Activated effector memory CD4-positive, alpha-beta T cell treated with anti-CD3 and anti-CD28 coated beads, Interleukin-2, amount 50 U/mL, for 16 hours (primary cell): ENCODE measurements at regions not wholly inside any gene's neighbourhood (a gene's known extent, or its start where the extent isn't known, plus 50 kb on each side); places are given as distances from the start of the nearest gene placed in this dataset.

Experiments used
- DNase-seq: peaks from one replicate; pipeline ENCODE4 v3.0.0-alpha.2; 2020

DNA sequence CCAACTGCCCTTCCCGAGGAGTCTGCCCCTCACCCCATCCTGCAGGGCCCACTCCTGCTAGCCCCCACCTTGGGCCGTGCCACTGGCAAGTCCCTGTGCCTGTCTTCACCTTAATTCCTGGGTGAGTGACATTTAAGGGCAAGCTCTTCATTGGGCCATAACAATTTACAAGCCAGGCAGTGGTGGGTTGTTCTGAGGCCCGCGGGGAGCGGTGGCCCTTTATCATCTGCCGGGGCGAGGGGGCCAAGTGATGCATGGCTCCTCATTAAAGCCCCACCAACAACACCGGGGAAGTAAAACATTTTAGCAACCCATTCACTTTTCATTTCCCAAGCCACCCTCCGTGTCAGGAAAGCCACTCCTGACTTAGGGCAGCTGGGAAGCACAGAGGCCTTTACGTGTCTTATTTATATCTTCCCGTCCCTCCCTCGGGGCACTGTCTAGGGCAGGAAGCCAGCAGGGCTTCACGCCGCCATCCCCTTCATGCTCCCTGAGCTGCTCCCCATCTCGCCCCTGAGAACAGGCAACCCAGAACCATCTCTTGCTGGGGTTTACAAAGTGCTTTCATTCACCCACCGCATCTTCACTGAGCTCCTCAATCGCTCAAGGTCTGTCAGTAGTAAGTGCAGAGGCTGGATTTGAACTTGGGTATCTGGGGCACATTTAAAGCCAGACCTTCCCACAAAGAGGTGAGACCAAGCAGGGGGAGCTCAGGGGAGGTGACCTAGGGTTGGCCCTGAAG lies 55.5 kb upstream of the CCDC167 start:
- no peak for DNase-seq

DNA sequence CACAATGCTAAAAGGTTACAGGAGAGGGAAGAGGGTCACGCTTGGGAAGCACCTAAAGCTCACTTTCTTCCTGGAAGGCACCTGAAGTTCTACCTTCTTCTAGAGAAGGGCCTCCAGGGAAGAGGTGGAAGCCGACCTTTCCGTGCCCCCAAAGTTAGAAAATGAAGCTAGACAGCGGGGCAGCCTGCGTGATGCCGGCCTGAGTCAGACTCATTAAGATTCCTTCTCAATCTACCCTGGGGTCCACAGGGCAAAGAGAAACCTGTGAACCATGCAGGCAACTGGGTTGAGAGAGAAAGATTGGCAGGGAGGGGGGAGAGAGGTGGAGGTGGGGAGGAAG lies 54.8 kb upstream of the CCDC167 start:
- no peak for DNase-seq

DNA sequence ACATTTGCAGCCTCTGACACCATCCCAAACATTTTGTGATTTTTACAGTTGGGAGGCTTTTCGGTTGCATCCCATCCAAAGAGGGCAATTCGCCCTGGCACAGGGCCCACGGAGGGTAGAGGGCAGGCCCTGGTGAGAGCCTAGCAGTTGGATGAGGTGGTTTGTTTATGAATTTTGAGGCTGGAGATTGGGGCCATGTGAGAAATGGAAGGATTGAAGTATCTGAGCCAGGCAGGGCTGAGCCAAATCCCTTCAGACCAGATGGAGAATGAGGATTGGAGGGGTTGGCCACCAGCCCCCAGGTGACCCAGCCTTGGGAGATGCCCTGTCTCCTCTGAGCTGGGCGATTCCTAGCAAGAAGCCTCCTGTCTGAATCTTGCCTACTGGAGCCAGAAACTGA lies 52.6 kb upstream of the CCDC167 start:
- DNase-seq, result no peak

DNA sequence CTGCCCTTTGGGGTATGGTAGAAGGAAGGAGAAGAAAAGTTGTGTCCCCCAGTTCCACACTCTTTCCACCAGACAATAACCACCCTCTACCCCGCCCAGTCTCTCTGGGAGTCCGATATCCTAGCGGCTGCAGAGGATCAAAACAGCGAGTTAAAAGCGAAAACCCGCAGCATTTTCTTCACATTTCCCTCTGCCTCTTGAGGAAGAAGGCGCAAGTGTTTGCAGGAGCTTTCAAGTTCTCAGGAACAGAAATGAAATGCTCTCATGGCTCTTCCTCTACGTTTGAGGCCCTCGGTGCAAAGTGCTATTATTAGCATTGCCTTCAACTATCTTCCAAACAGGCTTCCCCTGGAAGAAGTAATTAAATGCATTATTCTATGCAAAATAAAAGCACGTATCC lies 52.2 kb upstream of the CCDC167 start:
- no peak for DNase-seq

DNA sequence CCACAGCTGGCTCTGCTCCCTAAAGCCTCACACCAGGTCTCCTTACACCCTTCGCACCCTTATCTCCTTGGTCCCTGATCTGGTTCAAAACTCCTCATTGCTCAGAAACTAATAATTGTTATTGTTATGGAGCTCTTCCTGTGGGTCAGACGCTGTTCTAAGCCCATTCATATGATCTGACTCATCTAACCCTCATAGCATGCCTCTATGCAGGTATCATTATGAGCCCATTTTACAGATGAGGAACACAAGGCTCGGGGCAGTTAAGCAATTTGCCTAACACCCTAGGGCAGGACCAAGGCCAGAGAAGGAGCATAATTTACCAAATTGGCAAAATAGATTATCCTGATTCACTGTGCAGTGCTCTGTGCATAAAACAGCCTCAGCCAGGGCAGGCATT lies 51.8 kb upstream of the CCDC167 start:
- no peak for DNase-seq

DNA sequence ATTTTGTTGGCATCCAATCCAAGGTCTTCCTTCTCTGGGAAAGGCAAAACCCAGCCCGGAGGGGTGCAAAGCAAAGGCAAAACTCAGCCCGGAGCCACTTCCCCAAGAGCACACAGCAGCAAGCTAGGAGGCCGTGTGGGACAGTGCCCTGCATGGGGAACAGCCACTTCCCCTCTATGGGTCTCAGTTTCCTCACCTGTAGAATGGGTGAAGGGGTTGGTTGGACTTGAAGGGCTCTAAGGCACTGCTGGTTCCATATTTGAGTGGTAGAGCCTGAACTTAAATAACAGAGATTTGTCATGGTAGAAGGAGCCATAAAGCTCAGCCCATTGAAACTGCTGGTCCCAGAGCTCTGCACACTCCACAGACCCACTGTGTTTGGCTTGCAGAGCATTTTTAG lies 51.3 kb upstream of the CCDC167 start:
- no peak for DNase-seq

DNA sequence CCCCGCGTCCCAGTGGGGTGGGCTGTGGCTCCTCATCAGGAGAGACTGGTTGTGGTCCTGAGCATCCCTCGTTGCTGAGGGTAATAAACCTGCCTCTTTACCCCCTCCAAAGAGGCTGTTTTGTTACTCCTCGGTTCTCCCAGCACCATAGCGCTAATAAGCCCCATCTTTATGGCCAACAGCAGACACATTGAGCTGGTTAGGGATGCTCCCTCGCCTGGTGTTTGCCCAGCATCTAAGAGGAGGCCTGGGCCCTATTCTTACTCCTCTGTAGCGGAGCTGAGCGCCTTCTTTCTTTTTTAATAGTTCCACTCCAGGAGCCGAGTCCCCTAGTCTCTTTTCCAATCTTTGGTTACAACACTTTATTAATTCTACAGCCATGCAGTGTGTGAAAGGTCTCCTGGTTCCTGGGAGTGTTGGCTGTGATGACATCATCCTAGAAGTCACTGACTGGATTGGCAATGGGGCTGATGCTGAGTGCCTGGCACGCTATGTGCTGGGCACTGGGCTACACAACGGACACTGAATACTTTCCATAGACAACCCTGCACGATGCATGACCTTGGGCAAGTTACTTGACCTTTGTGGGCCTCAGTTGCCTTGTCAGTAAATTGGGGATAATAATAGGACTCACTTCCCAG lies 50.6 kb upstream of the CCDC167 start:
- no peak for DNase-seq

DNA sequence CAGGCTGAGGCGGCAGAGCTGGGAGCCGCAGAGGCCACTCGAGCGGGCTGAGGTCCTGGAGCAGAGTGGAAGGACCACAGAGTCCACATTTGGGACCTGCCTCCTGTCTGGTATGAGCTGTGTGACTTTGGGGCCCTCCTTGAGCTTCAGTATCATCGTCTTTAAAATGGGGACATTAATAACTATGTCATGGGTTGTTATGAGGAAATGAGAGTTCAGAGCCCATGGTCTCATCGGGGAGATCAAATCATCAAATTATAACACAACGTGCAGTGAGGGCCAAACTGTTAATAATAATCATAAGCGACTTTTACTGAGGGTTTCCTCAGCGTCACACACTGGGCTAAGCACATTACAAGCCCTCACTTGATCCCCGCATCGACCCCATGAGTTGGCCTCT lies 49.9 kb upstream of the CCDC167 start:
- DNase-seq, result no peak
